Prostate gland (tissue), 2 donors: ENCODE measurements at regions not wholly inside any gene's neighbourhood (a gene's known extent, or its start where the extent isn't known, plus 50 kb on each side); places are given as distances from the start of the nearest gene placed in this dataset.

Source experiments
- CTCF ChIP-seq, 4 experiments: fragments of 200-600 bp in 2 of 4; fragments of 450-650 bp in 2 of 4; sonication (generic) in 2 of 4; IDR thresholded peaks; 1 replicate in 3 of 4; 2 replicates in 1 of 4; pipeline ENCODE4 v1.5.1; 2016 to 2019; ENCODE audit warnings: antibody characterized with exemption in 4 of 4, mild to moderate bottlenecking in 2 of 4, moderate library complexity in 2 of 4
- POLR2A ChIP-seq: fragments of 450-650 bp; IDR thresholded peaks from one replicate; pipeline ENCODE4 v1.6.1; 2016; ENCODE audit warnings: antibody characterized with exemption, mild to moderate bottlenecking

- TF ChIP-seq CTCF (IDR thresholded peaks at IDR 0.05) (no peak), POLR2A (no peak)
Observed at GRCh38 chr6:92767101-92767500, 652.3 kb downstream of the EPHA7 start.
